WERI-Rb-1 (cell line): ENCODE measurements at regions not wholly inside any gene's neighbourhood (a gene's known extent, or its start where the extent isn't known, plus 50 kb on each side); places are given as distances from the start of the nearest gene placed in this dataset.

Experiments used
- DNase-seq: peaks from one replicate; pipeline ENCODE4 v3.0.0-alpha.2; 2020
- H3K27ac ChIP-seq: fragments of 250-450 bp; sonication (Bioruptor Pico); 2 replicates; pipeline ENCODE4 v1.5.1; 2020; ENCODE audit warnings: mild to moderate bottlenecking, moderate library complexity
- H3K27me3 ChIP-seq: fragments of 250-450 bp; sonication (Bioruptor Pico); 2 replicates; pipeline ENCODE4 v1.5.1; 2021; ENCODE audit warnings: mild to moderate bottlenecking, low read depth, moderate library complexity; ENCODE audit not compliant: insufficient read depth, severe bottlenecking
- H3K36me3 ChIP-seq: fragments of 250-450 bp; sonication (Bioruptor Pico); 2 replicates; pipeline ENCODE4 v1.5.1; 2020; ENCODE audit warnings: mild to moderate bottlenecking, moderate library complexity
- H3K4me3 ChIP-seq: 2 replicates; pipeline ENCODE4 v1.5.1; 2011; ENCODE audit warnings: low read depth, mild to moderate bottlenecking, control low read depth, low read length
- H3K9me3 ChIP-seq: fragments of 250-450 bp; sonication (Bioruptor Pico); 2 replicates; pipeline ENCODE4 v1.5.1; 2021; ENCODE audit warnings: mild to moderate bottlenecking, moderate library complexity; ENCODE audit not compliant: severe bottlenecking
- TF ChIP-seq, protein P1 (sequence below): IDR thresholded peaks from 2 replicates; pipeline ENCODE4 v1.5.1; 2011; ENCODE audit warnings: low read depth, mild to moderate bottlenecking, control low read depth, inconsistent platforms, low read length

GRCh38 chr15:38627689-38628277 lies 63.2 kb upstream of the RASGRP1 start:
- Histone ChIP-seq H3K36me3 (no peaks in the 10 kb centered on the region), H3K4me3 (no peak overlapping the region), H3K27ac (no peak overlapping the region), H3K27me3 (peaks cover 54% of the 10 kb centered on the region), H3K9me3 (no peaks in the 10 kb centered on the region)
- TF ChIP-seq, protein P1, sequence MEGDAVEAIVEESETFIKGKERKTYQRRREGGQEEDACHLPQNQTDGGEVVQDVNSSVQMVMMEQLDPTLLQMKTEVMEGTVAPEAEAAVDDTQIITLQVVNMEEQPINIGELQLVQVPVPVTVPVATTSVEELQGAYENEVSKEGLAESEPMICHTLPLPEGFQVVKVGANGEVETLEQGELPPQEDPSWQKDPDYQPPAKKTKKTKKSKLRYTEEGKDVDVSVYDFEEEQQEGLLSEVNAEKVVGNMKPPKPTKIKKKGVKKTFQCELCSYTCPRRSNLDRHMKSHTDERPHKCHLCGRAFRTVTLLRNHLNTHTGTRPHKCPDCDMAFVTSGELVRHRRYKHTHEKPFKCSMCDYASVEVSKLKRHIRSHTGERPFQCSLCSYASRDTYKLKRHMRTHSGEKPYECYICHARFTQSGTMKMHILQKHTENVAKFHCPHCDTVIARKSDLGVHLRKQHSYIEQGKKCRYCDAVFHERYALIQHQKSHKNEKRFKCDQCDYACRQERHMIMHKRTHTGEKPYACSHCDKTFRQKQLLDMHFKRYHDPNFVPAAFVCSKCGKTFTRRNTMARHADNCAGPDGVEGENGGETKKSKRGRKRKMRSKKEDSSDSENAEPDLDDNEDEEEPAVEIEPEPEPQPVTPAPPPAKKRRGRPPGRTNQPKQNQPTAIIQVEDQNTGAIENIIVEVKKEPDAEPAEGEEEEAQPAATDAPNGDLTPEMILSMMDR: no peak
- DNase-seq: no peak

- H3K9me3 ChIP-seq: no peaks in the 10 kb centered on the region
- DNase-seq: no peak
- TF ChIP-seq, protein P1: no peak
- peaks cover 36% of the 10 kb centered on the region for H3K27me3 ChIP-seq
- no peak overlapping the region for H3K27ac ChIP-seq
- H3K36me3 ChIP-seq: no peaks in the 10 kb centered on the region
- H3K4me3 ChIP-seq: no peak overlapping the region
Observed at GRCh38 chr15:38631119-38632075, 66.8 kb upstream of the RASGRP1 start.

DNA sequence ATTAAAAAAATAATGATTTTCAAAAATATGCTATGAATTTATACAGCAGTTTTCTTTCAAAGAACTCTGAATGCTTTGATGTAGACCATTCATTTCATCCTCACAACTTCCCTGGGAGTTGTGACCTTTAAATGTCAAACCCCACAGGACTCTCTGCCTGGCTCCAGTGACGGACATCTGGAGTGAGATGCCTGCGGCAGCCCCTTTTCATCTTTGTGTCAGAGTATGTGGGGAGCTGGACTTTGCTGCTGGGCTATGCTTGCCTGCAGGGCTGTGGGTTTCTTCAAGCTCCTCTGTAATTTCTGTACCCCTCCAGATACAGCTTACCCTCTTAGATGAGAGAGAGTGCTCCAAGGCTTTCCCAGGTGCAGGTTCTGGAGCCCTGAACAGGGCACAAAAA lies 70.6 kb upstream of the RASGRP1 start:
- TF ChIP-seq, protein P1: no peak
- Histone ChIP-seq H3K36me3 (no peaks in the 10 kb centered on the region), H3K4me3 (no peak overlapping the region), H3K9me3 (no peaks in the 10 kb centered on the region), H3K27ac (no peak overlapping the region), H3K27me3 (peaks cover 30% of the 10 kb centered on the region)
- DNase-seq: no peak

GRCh38 chr15:38636597-38636996 lies 72.0 kb upstream of the RASGRP1 start:
- Histone ChIP-seq H3K27me3 (peaks cover 25% of the 10 kb centered on the region), H3K4me3 (no peak overlapping the region), H3K27ac (no peak overlapping the region), H3K36me3 (no peaks in the 10 kb centered on the region), H3K9me3 (no peaks in the 10 kb centered on the region)
- TF ChIP-seq, protein P1: no peak
- no peak for DNase-seq

DNA sequence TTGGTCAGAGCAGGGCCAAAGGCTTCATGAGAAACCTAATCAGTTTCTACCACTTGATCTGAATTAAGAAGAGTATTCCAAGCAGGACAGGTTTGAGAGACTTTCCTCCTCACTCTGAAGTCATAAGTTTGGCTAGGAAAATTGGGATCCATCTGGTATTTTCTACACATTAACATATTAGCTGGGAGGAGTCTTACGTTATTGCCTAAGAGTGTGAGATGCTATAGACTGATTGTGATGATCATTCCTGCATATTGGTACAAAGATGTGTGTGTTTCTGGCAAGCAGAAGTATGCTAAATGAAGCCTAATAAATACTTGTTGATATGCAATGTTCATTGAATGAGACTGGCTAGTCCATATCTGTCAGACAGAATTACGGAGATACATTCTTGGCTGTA lies 73.5 kb upstream of the RASGRP1 start:
- TF ChIP-seq, protein P1: no peak
- Histone ChIP-seq H3K27me3 (peaks cover 23% of the 10 kb centered on the region), H3K9me3 (no peaks in the 10 kb centered on the region), H3K36me3 (no peaks in the 10 kb centered on the region), H3K27ac (no peak overlapping the region), H3K4me3 (no peak overlapping the region)
- DNase-seq: no peak
